ENCODE measurements at regions not wholly inside any gene's neighbourhood (a gene's known extent, or its start where the extent isn't known, plus 50 kb on each side); places are given as distances from the start of the nearest gene placed in this dataset.

- no peak overlapping the region for H3K4me3 ChIP-seq (ENCODE audit: low read depth, low read length)
- no peak for TF ChIP-seq CTCF (IDR thresholded peaks at IDR 0.05; ENCODE audit: borderline replicate concordance, insufficient read depth, low read depth, low read length)
Measured at GRCh38 chr10:128280271-128280670, 154.0 kb upstream of the MKI67 start.

DNA sequence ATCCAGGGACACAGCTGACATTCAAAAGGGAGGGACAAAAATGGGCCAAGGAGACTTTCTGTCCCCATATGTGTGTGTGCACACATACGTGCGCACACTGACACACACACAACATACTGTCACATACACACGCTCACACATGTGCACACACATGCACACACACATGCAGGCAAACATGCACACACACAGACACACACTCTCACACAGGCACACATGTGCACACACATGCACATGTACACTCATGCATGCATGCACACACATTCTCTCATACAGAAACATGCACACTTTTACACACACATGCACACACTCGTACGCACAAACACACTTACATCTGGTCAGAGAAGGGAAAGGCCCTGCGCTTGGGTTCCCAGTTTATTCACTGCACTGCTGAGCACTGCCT is 155.1 kb upstream of the MKI67 start:
- no peak for TF ChIP-seq CTCF (IDR thresholded peaks at IDR 0.05; ENCODE audit: borderline replicate concordance, insufficient read depth, low read depth, low read length)
- H3K4me3 ChIP-seq (ENCODE audit: low read depth, low read length): no peak overlapping the region

DNA sequence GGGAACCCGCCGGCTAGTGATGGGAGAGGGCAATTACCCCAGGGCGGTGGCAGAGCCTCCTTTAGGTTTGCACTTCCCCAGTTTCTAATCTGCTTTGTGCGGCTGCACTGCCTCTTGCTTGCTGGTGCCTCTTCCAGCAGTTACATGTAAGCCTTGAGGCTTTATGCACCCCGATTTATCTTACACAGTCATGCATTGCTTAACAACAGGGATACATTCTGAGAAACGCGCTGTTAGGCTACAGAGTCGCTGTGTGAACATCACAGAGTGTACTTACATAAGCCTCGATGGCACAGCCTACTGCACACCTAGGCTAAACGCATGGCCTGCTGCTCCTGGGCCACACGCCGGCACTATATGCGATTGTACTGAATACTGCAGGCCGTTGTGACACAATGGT is 155.6 kb upstream of the MKI67 start:
- TF ChIP-seq CTCF (IDR thresholded peaks at IDR 0.05; ENCODE audit: borderline replicate concordance, insufficient read depth, low read depth, low read length): no peak
- no peak overlapping the region for H3K4me3 ChIP-seq (ENCODE audit: low read depth, low read length)

GRCh38 chr10:128286141-128286761 is 160.0 kb upstream of the MKI67 start:
- TF ChIP-seq CTCF (IDR thresholded peaks at IDR 0.05; ENCODE audit: borderline replicate concordance, insufficient read depth, low read depth, low read length): no peak
- H3K4me3 ChIP-seq (ENCODE audit: low read depth, low read length): no peak overlapping the region

DNA sequence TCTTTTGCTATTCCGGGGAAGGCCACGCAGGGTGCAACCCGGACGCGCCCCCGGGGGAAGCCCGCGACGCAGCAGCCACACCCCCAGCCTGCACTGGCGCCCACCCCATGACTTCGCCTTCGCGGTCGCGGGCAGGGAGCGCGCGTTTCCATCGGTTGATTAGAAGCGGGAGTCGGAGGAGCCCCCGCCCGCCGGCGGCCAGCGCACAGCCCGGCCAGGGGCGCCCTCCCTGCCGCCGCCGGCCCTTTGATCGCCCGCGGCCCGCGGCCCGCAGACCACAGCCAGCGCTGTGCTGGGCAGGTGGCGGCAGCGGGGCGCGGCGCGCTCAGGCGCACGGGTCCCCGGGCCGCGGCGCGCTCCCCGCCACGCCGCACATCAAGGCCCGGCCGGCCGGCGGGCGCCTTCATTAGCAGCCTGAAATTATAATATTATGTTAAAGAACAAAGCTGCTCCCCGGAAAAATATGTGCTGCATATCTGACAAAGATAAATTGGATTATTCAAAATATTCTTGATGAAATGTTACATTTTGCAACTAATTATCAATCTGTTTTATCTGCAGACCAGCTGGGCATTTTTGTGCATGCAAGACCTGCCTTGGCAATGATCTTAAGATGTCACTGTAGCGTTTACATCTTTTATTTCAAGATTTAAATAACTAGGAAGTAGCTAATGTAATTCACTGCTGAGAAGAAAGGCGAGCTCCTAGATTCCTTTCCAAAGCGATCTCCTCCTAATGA is 160.7 kb upstream of the MKI67 start:
- TF ChIP-seq CTCF (IDR thresholded peaks at IDR 0.05; ENCODE audit: borderline replicate concordance, insufficient read depth, low read depth, low read length): no peak

DNA sequence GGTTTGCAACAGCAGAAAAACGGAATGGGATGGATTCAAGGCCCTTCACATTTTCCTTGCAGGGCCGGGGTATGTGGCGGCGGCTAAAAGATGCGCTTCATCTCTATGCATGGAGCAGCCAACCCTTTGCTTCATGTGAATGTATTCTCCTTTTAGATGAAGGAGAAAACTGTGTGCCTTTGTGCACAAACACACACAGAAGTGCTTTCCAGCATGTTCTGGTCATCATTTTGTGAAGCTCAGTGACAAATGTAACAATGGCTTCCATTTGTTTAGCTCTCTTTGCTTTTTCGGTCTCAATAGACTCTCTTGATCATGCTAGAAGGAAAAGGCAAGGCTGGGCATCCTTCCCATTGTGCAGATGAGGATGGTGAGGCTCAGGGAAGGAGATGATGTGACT is 161.7 kb upstream of the MKI67 start:
- TF ChIP-seq CTCF (IDR thresholded peaks at IDR 0.05; ENCODE audit: borderline replicate concordance, insufficient read depth, low read depth, low read length): no peak

More for the DNA sequence above, 160.7 kb upstream of the MKI67 start:
- H3K4me3 ChIP-seq (ENCODE audit: low read depth, low read length): no peak overlapping the region

GRCh38 chr10:128289621-128290020 is 163.4 kb upstream of the MKI67 start:
- TF ChIP-seq CTCF (IDR thresholded peaks at IDR 0.05; ENCODE audit: borderline replicate concordance, insufficient read depth, low read depth, low read length): no peak
- H3K4me3 ChIP-seq (ENCODE audit: low read depth, low read length): no peak overlapping the region

More for the DNA sequence above, 161.7 kb upstream of the MKI67 start:
- no peak overlapping the region for H3K4me3 ChIP-seq (ENCODE audit: low read depth, low read length)
